CD4-positive, alpha-beta T cell treated with Interleukin-15 for 4 hours (primary cell): ENCODE measurements at regions not wholly inside any gene's neighbourhood (a gene's known extent, or its start where the extent isn't known, plus 50 kb on each side); places are given as distances from the start of the nearest gene placed in this dataset.

Experiments used
- DNase-seq: peaks from one replicate; pipeline ENCODE4 v3.0.0-alpha.2; 2020; ENCODE audit warnings: low spot score

DNA sequence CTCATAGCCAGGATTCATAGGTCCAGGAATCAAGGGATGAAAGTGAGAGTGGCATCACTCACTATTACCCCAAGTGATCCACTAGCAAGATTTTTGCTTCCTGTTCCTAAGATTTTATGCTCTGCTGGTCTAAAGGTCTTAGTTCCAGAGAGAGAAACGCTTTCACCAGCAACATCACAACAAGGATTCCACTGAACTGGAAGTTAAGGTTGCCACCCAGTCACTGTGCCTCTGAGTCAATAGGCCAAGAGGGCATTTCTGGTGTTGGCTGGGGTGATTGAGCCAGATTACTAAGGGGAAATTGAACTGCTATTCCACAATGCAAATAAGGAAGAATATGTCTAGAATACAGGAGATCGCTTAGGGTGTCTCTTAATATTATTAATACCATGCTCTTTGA, 142.5 kb upstream of the ARID2 start:
- no peak for DNase-seq

DNA sequence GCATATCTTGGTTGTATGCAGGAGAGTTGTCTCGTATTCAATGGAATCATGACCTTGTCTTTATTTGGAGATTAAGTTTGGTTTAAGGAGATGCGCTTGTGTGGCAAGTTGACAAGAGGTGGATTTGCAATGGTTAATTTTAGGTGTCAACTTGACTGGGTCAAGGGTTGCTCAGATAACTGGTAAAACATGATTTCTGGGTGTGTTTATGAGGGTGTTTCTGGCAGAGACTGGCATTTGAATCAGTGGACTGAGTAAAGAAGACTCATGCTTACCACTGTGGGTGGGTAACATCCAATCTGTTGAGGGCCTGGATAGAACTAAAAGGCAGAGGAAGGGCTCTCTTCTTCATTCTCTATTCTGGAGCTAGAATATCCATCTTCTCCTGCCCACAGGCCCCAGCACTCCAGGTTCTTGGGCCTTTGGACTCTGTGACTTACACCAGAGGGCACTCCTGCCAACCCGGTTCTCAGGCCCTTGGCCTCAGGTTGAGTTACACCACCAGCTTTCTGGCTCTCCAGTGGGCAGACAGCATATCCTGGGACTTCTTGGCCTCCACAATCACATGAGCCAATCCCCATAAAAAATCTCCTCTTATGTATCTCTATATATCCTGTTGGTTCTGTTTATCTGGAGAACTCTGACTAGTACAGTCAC, 141.5 kb upstream of the ARID2 start:
- no peak for DNase-seq

DNA sequence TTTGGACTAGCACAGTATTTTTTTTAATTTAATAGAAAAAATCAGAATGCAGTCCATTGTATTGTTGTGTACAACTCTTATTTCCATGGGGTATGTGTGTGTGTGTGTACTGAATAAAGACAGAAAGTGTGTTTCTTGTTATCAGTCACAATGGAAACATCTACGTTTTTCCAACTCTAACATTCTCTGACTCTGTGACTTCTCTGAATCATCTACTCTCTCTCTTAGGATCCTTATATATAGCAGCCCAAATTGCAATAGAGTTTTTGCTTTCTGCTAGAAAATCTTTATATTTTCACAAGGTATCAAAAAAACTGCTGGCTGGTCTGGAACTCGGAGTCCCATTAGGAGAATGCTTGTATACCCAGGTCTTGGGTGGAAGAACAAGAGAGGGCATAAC, 138.9 kb upstream of the ARID2 start:
- DNase-seq = no peak

DNA sequence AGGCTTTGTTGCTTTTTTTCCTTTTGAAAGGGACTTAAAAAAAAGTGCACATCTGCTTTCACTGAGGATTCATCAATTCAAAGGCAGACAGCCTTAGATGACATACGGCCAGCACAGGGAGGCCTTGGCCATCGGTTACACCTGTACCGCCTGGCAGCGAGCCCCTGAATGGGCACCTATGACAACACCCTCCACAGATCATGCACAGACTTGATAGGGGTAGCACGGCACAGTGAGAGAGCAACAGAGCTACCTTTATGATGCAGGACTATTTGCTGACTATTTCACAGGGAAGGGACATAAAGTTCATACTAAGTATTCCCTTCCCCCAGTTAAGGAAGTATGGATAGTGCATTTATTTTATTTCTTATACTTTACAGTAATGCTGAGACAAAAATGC, 137.9 kb upstream of the ARID2 start:
- no peak for DNase-seq

DNA sequence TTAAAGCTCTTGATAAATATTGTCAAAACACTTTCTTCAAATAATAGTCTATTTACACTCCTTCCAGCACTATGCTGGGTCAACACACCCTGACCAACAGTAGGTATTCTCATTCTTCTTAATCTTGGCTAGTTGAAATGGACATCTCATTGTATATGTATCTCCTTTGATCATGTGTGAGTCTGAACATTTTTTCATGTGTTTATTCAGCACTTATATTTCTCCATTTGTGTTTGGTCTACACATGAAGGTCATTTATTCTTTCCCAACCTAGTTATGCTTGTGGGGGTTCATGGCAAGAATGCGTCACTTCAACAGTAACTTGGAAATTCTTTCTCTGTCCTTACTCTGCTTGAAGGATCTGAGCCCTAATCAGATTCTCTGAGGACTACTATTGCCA, 133.1 kb upstream of the ARID2 start:
- DNase-seq = no peak

DNA sequence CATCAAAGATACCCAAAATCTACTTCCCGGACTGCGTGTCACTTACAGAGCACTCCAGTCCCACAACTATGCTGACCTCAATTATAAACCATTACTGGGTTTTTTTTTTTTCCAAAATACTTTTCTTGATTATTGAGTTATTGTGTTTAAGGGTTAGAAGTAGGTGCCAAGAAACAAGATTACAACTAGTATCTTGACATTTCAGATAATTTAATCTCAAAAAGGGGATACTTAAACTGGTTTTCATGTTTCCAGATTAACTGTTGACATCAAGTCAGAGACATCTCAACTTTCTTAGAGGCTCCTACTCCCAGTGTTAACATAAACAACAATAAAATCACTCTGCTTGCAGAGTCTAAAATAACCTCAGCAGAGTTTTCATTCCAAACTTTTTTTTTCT, 131.2 kb upstream of the ARID2 start:
- no peak for DNase-seq

DNA sequence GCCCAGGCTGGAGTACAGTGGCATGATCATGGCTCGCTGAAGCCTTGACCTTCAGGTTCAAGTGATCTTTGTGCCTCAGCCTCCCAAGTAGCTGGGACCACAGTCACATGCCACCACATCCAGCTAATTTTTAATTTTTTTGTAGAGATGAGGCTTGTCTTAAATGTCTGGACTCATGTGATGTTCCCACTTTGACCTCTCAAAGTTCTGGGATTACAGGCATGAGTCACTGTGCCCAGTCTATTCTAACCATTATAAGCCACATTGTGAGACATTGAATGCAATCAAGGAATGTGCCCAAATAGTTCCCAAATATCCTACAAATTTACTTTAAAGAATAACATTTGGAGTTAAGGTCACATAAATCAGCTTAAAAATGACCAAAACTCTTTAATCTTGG, 130.7 kb upstream of the ARID2 start:
- DNase-seq = no peak

DNA sequence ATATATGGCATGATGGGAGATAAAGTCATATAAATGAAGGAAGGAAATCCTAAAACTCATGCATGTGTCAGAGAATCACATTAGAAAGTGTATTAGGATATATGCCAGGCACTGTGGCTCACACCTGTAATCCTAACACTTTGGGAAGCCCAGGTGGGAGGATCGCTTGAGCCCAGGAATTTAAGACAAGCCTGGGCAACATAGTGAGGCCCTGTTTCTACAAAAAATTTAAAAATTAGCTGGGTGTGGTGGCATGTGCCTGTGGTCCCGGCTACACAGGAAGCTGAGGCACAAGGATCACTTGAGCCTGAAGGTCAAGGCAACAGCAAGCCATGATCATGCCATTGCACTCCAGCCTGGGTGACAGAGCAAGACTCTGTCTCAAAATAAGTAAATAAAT, 130.3 kb upstream of the ARID2 start:
- DNase-seq = no peak

DNA sequence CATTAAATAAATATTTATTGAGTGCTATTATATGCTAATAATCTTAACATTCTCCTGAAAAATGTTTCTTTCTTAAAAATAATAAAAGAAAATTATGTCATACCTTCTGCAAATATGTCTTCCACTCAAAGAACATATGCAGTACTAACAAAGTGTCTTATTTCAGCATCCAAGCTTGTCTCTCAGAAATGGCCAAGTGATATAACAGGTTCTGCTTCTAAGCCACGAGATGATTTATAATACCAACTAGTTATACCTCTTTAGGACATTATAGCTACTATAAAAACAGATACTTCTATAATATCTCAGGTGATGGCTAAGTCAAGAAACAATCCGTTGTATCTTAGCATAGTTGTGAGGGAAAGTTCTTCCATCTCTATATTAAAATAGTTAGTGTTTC, 128.1 kb upstream of the ARID2 start:
- DNase-seq = no peak

DNA sequence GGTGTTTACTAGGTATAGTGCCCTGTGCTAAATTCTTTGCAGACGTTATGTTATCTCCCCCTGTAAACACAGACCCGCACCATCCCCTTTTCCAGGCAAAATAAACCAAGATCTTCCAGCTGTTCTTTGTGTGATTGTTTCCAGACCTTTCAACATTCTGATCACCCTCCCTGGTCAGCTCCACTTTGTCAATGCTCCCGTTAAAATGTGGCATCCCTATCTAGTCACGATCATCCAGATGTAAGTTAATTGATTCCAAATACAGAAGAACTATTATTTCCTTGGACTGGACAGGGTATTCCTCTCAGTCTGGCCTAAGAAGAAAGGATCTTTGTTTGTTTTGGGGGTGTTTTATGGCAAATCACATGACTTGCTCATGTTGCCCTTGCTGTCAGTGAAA, 127.6 kb upstream of the ARID2 start:
- no peak for DNase-seq

DNA sequence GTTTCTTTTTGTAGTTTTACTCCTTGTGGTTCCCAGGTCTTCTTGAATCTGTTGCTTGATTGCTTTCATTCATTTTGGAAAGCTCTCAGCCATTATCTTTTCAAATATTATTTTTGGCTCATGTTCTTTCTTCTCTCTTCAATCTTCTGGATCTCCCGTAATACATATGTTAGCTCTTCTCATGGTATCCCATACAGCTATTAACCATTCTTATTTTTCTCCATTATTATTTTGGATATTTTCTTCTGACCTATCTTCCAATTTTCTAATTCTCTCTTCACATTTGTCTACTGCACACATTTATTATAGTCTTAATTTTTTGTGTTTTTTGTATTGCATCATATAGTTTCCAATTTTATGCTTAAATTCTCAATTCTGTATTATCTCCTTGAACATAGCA, 123.9 kb upstream of the ARID2 start:
- DNase-seq = no peak

DNA sequence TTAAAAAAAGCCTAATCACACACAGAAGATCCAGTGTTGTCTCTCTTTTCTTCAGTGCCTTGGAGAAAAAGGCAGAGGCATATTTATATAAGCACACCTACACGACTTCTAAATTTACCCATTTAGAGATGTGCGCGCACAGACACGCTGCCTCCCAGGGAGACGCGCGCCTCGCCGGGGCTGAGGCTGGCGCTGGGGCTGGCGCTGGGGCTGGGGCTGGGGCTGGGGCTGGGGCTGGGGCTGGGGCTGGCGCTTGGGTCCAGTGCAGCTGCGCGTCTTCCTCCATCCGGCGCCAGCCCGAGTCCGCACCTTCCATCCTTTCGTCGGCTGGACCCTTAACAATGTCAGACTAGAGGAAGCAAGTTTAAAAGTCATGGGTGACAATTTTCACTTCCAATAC, 118.4 kb upstream of the ARID2 start:
- DNase-seq = no peak

DNA sequence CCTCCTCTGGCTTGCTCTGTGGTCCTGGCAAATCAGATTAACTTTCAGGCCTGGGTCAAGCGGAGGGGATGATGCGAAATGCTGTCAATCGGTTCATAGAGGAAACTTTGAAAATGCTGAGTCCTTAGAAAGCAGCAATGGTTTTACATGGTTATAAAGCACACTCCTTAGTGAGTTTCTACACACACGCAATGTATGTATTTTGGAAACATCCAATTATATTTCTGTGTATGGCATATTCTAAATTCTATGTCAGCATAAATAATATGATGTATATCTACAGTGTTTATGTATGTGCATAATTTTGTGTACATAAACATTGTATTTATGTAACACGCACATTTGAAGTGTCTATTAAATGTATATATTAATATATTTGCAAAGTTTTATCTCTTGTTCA, 118.0 kb upstream of the ARID2 start:
- DNase-seq = no peak

DNA sequence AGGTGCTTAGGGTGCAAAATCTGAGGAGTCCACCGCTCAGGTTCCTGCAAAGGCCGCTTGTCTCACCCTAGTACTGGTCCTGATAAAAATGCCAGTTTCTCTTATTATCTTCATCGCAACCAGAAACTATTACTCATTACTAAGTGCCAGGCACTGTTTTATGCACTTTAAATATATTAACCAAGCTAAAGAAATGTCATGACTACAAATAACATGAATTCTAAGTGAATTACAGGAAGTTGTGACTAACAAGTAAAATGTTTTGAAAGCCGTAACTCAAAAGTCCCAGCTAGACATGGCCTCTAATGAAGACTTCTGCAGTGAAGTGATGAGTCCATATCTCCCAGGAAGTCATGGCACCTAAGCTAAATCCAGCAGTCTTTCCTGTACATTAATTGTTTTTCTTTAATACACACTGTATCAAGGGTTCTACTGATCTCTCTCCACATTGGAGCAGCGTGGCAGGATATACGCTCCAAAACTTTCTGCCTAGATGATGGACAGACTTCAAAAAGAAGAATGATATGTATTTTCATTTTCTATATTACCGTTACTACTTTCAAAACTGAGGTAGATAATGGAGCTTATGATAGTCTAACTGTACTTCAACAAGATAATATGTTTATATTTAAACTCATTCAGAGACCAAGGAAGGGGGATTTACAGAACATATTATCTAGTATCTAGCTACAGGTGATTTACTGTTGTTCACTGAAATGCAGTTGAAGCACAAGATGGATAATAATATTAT, 117.3 kb upstream of the ARID2 start:
- no peak for DNase-seq

DNA sequence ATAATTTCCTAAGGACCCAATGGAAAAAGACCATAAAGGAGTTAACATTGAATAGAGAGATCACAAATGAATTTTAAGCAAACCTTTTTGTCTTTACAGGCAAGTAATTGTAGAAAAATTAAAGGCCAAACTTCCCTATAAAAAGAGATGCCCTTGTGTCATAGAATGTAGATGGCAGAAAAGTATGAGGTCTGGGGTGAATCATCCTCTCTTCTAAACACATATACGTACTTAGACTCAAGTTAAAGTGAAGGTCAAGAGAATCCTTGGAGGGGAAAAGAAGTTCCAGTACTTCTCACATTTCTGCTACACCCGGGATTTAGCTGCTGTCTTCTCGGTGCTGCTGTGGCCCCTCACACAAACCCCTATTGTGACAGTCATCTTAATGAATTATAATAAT, 116.2 kb upstream of the ARID2 start:
- no peak for DNase-seq

DNA sequence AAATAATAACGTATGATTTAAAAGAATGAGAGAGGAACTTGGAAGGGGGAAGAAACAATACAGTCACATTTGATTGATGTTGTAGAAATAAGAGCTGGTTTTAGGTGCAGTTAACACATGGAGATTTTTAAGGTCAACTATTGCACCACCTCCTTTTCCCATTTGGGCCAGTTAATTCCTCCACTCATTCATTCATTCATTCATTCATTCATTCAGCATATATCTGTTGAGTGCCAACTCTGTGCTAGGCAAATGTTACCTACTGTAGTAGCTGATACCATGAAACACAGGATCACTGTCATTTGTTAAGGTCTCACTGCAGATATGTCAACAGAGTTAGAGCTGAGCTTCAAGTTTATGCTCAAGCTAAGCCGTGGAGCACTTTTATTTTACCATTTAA, 115.7 kb upstream of the ARID2 start:
- DNase-seq = no peak

DNA sequence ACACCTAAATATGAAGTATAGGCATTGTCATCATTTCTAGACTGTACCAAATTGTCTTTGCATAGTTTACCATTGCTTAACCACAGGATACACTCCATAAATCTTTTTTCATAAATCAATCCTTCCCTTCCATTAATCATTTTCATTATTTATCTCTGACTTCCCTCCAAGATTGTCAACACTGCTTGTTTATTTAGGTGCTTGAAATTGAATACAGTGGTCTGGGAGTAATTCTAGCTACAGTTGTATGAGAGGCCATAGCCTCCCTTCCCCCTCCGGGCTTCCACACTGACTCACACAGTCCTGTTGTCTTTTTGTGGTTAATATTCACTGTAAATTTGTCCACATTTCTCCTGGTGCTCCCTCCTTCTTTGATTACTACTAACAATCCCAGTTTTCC, 114.2 kb upstream of the ARID2 start:
- DNase-seq = no peak

DNA sequence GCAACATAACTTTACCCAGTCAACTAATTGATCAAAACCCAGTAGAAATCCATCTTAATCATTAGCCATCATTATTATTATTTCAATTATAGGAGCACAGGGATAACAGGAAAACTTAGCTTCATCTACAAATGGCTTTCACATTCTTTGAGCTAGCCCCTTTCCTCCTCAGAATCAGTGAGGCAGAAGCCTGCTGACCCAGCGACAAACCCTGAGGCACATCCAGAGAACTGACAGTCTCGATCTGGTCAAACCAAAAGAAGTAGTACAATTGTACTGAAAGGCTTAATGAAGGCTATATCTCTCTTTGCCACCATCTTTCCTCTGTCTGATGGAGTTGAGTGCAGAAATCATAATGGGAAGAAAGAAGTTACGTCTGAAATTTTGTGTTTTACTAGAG, 109.8 kb upstream of the ARID2 start:
- DNase-seq = no peak

DNA sequence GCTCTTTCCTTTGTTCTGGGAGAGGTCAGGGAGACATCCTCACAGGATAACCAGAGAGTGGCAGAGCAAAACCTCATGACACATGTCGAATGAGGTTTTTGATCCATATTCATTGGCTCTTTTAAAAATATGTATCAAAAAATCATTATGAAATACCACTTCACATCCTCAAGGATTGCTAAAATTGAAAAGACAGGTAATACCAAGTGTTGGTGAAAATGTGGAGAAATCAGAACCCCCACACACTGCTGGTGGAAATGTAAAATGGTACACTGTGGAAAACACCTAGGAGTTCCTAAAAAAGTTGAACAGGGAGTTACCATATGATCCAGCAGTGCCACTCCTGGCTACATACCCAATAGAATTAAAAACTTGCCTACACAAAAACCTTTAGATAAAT, 107.8 kb upstream of the ARID2 start:
- no peak for DNase-seq

DNA sequence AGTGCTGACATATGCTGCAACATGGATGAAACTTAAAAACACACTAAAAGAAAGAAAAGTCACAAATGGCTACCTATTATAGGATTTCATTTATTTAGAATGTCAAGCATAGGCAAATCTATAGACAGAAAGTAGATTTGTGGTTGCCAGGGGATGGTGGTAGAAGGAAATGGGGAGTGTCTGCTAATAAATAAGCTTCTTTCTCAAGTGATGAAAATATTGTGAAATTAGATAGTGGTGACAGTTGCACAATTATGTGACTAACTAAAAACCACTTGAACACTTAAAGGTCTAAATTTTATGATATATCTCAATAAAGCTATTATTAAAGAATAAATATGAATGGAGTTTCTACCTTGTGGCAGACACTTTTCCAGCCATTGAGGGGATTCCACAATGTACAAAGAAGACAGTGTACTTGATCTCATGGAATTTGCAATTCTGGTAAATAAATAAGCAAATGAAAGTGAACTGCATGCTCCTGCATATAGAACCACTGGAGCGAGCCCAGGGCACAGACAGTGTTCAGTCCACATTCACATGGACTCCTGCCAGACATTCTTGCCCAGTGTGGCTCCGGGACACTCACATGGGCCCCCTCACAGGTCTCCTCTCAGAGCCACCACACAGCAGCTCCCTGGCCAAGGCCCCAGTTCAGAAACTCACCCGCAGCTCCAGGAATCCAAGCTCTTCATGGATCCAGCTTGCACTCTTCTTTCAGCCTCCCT, 107.1 kb upstream of the ARID2 start:
- DNase-seq = no peak

DNA sequence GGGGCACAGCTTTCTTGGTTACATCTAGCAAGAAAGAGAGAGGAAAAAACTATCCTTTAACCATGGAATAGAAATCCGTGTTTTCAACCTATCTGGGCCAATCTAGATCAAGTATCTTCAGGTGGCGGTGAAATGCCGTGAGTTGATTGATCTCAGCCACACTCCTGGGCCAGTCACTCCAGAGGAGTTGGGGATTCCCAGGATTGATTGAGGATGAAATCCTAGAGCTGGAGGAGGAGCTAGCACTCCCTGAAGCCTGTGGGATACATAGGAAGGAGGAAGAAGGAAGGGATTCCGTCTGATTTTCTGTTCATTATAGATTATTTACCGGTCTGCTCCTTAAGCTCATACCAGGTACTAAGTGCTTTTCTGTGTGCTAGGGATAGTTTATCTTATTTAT, 106.3 kb upstream of the ARID2 start:
- no peak for DNase-seq

DNA sequence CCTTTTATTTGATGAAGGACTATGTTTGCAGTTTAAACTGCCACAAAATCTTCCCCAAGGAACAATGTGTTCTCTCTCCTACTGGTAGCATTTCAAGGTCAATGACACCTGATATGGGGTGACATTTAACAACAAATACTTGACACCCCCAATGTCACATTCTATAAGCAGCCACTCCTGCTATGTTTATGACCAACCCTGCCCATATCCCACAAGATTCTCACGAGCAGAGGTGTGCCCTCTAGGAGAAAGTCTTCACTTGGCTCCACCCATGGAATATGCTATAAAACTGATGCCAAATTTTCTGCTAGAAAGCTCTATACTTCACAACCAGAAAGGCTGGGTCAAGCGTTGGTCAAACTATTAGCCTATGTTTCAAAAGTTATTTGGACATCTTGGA, 105.6 kb upstream of the ARID2 start:
- DNase-seq = no peak

DNA sequence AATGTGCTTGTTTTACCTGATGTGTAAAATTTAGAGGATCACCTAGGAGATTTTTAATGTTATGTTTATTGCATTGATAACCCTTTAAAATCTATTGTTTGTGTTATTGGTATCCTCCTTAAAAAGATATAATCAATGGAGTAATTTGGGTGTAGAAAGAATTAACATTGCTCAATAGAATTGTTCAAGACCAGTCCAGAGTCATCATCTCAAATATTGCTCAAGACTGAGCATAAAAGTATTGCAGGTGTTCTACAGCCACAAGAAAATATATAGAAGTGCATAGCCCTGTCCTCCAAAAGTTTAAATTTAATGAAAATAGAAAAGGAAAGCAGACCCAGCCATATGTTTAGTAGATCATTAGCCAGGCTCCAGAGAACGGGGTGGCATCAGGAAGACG, 102.5 kb upstream of the ARID2 start:
- no peak for DNase-seq
